T47D (cell line): ENCODE measurements at regions not wholly inside any gene's neighbourhood (a gene's known extent, or its start where the extent isn't known, plus 50 kb on each side); places are given as distances from the start of the nearest gene placed in this dataset.

Experiments
- DNase-seq, 2 experiments: peaks; one replicate each; pipeline versions ENCODE4 v3.0.0 to v3.0.0-alpha.2; 2011 to 2012; ENCODE audit warnings: low read depth in 1 of 2, low spot score in 1 of 2
- JUND ChIP-seq: IDR thresholded peaks from 2 replicates; pipeline ENCODE4 v1.6.1; 2012; ENCODE audit warnings: low read depth
- in situ Hi-C: cut with HindIII; loops from 2 replicates; pipeline ENCODE4 v1.10.0; 2016; ENCODE audit warnings: low sequenced_read_pairs, low pct_unique_long_range_greater_than_20kb

DNA sequence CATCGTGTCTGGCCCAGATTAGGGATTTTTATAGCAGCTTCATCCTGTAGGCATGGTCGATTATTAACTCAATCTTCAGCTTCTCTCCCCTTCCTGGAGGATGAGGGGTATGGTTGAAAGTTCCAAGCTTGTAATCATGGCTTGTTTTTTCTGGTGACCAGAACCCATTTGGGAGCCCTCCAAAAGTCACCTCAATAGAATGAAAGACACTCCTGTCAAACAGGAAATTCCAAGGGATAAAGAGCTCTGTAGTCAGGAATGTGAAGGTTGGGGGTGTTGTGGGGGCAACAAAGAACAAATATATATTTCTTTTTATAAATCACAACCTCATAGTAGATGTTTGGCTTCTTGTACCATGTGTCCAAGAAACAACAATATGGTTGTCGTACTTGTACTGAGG is 212.7 kb upstream of the ESRRG start:
- in situ Hi-C loops, result no loop called here
- TF ChIP-seq JUND, result no peak
- no peak for DNase-seq

DNA sequence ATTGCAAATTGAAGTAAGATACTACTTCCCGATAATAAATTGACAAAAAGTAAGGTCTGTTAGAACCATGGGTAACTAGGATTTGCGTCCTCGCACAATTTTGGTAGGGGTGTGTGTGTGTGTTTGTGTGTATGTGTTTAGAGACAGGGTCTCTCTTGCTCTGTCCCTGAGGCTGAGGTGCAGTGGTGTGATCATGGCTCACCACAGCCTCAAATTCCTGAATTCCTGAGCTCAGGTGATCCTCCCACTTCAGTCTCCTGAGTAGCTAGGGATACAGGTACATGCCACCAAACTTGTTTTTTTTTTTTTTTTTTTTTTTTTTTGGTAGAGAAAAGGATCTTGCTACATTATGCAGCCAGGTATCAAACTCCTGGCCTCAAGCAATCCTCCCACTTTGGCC is 209.2 kb upstream of the ESRRG start:
- no peak for DNase-seq

DNA sequence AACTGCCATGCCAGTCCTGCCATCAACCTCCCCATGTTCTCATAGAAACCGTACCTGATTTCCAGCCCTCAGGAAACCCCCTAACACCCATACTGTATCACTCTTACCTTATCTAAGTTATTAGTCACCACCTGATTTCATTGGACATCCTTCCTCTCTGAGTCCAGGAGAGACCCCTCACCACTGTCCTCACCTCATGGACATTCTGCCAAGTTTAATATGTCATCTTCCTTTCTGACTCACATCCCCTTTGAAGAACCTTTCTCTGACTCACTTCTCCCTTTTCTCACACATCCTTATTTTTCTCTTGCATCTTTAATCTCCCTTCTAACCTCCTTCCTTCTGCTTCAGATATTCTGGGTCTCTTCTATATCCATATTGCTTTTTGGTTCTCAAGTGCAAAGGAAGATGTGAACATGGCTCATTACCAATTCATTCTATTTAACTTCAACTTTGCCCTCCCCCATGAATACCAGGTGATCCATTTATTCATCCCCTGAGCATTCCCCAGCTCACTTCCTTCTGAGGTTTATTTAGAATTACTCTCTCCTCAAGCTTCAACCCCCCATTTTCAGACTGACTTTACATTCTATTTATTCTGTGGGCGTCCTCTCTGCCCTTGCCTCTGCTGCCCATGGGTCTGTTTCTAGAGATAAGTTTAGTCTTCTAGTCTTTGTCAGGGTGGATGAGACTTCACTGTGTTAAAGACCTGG is 206.8 kb upstream of the ESRRG start:
- no peak for DNase-seq
- no peak for TF ChIP-seq JUND
- in situ Hi-C loops, result no loop called here

More for the DNA sequence above, 209.2 kb upstream of the ESRRG start:
- in situ Hi-C loops, result no loop called here
- no peak for TF ChIP-seq JUND

DNA sequence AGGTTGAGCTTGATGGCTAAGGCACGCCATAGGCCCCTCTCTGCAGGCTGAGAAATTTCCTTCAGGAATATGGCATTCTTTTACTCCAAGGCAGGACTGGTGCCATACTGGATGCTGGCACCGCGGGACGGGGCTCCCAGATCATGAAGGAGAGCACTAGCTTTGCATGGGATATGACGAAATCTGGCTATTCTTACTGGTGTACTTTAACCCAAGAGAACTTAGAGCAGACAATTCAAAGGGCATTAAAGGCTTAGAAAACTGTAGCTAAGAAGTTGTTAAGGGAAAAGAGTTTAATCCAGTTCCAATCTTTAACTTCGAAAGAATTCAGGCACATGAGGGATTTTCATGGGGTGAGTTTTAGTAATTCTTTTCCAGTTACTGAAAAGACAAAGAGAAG is 204.4 kb upstream of the ESRRG start:
- in situ Hi-C loops, result no loop called here
- no peak for TF ChIP-seq JUND
- DNase-seq, result no peak

DNA sequence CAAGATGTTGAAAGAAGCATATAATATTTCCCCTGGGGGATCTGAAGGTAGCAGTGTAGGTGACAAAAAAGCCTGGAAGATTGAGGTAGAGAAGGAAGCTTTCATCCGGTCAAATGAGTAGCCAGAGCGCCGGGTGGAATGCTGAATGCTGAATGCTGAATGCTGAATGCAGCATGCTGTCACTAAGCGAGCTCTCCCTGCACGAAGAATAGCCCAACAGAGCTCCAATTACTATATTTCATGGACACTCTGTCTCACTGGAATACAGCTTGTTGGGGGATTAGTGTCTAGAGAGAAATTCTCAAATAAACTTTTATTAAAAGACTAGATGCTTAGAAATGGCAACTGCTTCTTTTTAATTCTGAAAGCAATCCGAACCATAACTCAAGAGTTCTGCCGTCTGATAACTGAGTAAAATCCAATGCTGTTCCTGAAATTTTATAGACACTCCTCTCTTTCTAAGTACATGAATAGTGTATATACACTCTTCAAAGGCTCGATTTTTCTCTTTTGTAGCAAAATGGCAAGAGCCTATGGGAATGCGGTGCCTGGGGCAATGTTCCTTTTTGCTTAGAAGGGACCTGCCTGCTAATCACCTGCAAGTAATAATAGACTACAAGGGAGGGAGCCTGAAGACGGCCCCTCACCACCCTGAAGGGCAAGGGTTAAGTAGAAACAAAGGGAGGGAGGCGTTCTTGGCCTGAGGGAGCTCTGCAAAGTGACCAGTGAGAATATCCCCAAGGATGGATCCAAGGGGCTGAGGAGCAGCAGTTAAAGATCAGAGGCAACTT is 203.7 kb upstream of the ESRRG start:
- no peak for TF ChIP-seq JUND
- in situ Hi-C loops, result no loop called here
- peak in 1 of 2 experiments; percentile 32 for DNase-seq

DNA sequence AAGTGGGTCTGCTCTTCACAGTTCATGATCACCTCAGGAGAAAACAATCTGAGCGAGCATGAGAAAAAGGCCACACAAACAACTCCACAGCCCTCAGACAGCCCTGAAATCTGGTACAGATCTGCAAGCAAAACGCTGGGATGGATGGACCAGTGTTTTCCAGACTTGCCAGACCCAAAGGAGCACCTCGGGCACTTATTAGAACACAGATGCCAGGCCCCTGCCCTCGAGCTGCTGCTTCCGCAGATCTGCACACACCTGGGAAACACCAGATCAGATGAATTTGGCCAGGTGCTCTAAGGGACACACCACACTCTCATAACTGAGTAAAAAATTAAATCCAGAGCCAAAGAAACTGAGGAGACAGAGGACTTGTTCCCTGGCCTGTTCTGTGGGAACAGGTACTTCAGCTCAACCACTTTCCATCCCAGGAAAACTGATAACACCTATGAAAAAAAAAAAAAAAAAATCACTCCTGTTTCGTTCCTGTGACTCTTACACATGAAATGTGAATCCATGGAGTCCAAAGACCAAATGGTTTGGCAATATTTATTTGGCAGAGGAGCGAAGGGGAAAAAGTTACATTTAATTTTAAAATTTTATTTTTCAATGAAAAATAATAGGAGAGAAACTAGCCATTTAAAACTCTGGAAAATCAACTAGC is 202.9 kb upstream of the ESRRG start:
- no peak for DNase-seq
- TF ChIP-seq JUND, result no peak
- in situ Hi-C loops, result no loop called here

DNA sequence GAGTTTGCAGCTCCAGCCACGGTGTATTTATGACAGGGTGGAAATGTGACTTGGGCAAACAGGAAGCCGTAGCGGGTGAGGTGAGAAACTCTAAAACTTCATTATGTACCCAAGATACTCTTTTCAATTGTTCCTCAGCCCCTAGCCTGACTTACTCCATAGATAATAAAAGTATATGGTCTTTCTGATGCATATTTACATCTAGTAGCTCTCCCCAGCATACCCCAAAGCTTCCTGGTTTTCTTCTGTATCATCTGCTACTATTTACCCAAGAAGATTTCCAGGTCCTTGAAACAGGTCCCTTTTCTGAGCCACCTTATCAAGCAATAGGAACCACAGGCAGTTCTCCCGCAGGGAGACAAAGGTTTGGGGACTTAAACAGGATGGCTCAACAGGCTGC is 201.5 kb upstream of the ESRRG start:
- no peak for TF ChIP-seq JUND
- in situ Hi-C loops, result no loop called here
- no peak for DNase-seq

DNA sequence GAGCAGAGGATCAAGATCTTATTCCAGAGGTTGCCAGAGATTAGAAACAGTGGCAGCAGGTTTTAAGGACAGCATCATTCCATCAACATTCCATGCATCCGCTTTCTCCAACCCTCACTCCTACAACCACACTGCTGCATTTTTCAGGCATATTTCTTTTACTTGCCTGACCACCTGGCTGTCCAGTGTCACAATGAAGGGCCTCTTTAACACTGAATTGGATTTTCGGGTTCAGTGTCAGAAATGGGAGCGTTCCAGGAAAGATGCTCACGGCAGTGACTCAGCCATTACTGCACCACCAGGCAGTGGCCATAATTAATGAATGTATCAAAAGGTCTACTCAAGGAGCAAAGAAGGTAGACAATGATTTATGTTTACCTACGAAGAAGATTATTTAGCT is 200.4 kb upstream of the ESRRG start:
- no peak for DNase-seq
- TF ChIP-seq JUND, result no peak
- in situ Hi-C loops, result no loop called here

DNA sequence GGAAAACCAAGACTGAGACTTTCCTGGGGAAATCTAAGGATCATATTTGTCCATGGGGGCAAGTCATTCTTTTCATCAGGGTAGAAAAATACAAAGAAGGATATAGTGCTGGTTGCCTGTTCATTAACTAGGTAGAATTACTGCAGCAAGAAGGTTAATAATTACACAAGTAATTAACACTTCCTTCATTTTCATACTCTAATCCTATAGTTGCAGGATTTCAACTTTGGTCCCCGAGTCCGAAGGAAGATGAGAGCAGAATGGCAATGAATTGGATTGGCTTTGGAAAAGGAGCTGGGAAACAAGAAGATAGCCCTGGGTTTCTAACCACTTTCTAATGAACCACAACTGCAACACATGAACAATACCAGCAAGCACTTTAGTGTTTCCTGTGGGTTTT is 199.2 kb upstream of the ESRRG start:
- in situ Hi-C loops, result no loop called here
- no peak for DNase-seq
- no peak for TF ChIP-seq JUND

DNA sequence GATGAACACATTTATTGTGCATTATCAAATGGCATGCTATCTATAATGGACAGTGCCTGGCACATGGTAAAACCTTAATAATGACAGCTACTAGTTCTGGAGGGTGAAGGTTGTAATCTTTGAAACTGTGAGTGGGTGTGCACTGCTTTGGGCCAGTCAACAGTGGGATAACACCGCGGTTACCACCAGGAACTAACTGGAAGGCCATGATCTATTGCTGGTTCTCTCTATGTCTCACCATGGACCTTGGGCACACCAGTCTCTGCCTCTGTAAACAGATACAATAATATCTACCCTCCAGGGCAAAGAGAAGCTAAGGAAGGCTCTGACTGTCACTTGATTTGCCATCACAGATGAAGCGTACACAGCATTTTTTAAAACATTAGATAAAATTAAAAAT is 198.6 kb upstream of the ESRRG start:
- in situ Hi-C loops, result no loop called here
- no peak for DNase-seq
- no peak for TF ChIP-seq JUND

DNA sequence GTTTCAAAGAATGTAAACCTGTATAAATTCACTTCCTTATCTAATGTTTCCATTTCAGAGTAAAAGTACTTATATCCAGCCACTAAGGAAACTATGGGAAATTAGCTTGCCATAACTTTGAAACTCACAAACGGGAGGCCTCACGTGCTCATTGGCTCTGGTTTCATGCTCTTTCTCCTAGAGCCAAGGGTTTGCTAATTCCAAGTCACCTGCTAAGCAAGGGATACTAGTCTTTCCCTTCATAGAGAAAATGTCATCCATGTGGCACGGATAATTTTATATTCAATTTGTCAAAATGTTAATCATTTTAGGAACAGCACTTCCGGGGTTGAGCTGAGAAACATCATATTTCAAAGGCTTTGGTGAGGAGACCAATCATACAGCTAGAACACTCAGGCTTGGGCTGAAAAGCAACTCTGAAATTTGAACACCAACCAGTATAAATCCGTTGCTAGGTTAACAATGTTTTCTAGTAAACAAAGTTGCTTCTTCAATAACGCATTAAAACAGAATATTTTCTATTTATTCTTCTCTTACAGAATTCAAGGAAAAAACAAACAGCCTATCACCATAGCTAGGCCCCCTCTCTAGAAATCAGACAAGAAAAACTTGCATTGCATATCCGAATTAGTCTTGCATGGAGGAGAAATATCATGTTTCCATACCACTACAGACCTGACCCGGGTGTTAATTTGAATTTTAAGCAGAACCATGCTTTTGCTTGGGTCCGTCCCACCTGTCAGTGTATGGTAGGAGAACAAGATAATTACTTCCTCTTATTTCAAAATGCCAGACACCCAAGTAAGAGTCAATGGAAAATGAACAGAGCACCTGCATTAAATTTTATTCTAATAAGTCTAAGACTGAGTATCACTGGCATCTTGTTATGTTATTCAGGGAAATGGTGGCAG is 196.1 kb upstream of the ESRRG start:
- in situ Hi-C loops, result no loop called here
- no peak for DNase-seq
- no peak for TF ChIP-seq JUND

DNA sequence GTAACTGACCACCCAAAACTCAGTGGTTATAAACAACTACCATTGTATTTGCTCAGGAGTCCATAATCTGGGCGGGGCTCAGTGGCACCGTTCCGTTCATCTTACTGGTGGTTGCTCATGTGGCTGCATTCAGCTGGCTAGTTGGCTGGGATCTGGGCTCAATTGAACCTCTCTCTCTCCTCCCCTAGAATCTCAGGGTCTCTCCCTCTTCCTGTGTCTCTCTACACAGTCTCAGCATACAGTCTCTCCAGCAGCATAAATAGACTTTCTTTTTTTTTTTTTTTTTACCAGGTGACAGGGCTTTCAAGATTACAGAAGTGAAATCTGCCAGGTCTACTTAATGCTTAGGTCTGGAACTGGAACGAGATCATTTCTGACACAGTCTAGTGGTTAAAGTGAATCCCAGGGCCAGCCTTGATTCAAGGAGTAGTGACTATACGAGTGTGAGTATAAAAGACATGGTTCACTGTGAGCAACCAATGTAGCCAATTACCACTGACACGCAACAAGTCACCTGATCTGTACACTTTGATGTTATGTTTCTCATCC is 193.7 kb upstream of the ESRRG start:
- in situ Hi-C loops, result no loop called here

More for the DNA sequence above, 193.7 kb upstream of the ESRRG start:
- DNase-seq, result no peak
- no peak for TF ChIP-seq JUND
